ENCODE measurements at regions not wholly inside any gene's neighbourhood (a gene's known extent, or its start where the extent isn't known, plus 50 kb on each side); places are given as distances from the start of the nearest gene placed in this dataset.

- TF ChIP-seq CTCF (IDR thresholded peaks at IDR 0.05; ENCODE audit: low read depth, low read length, missing input control) (no peak), SP1 (IDR thresholded peaks at IDR 0.05) (no peak), RAD21 (IDR thresholded peaks at IDR 0.05) (no peak), YY1 (IDR thresholded peaks at IDR 0.05) (no peak), JUND (IDR thresholded peaks at IDR 0.05) (no peak), GABPA (IDR thresholded peaks at IDR 0.05 in 1 of 2, conservative IDR thresholded peaks at IDR 0.05 in 1 of 2) (no peak), REST (IDR thresholded peaks at IDR 0.05) (no peak), ATF3 (IDR thresholded peaks at IDR 0.05) (no peak), TAF1 (conservative IDR thresholded peaks at IDR 0.05) (no peak)
- TF ChIP-seq, protein P1, sequence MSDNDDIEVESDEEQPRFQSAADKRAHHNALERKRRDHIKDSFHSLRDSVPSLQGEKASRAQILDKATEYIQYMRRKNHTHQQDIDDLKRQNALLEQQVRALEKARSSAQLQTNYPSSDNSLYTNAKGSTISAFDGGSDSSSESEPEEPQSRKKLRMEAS (IDR thresholded peaks at IDR 0.05): no peak
Measured at GRCh38 chr11:70689764-70690163, 291.4 kb downstream of the CTTN start.

All from liver (tissue), 3 donors.